Endodermal cell (in vitro differentiated cells): ENCODE measurements at regions not wholly inside any gene's neighbourhood (a gene's known extent, or its start where the extent isn't known, plus 50 kb on each side); places are given as distances from the start of the nearest gene placed in this dataset.

ENCODE experiments used
- DNase-seq: peaks from one replicate; pipeline ENCODE4 v3.0.0-alpha.2; 2017
- H3K27ac ChIP-seq: 2 replicates; pipeline ENCODE4 v1.5.1; 2013; ENCODE audit warnings: mild to moderate bottlenecking, low read depth, low read length, moderate library complexity
- H3K27me3 ChIP-seq: 2 replicates; pipeline ENCODE4 v1.6.1; 2013; ENCODE audit warnings: mild to moderate bottlenecking, low read length, moderate library complexity; ENCODE audit not compliant: insufficient read depth, control insufficient read depth, poor library complexity, severe bottlenecking
- H3K36me3 ChIP-seq: 2 replicates; pipeline ENCODE4 v1.7.0; 2013; ENCODE audit warnings: mild to moderate bottlenecking, low read length, moderate library complexity; ENCODE audit not compliant: control insufficient read depth, insufficient read depth
- H3K4me1 ChIP-seq: one replicate; pipeline ENCODE4 v1.7.0; 2013; ENCODE audit warnings: low read length; ENCODE audit not compliant: control insufficient read depth, insufficient read depth
- H3K4me3 ChIP-seq: 2 replicates; pipeline ENCODE4 v1.5.1; 2013; ENCODE audit warnings: mild to moderate bottlenecking, low read length, moderate library complexity
- H3K9ac ChIP-seq: 2 replicates; pipeline ENCODE4 v1.6.1; 2013; ENCODE audit warnings: mild to moderate bottlenecking, low read length, moderate library complexity; ENCODE audit not compliant: poor library complexity, severe bottlenecking; ENCODE audit errors: extremely low read depth
- H3K9me3 ChIP-seq: 2 replicates; pipeline ENCODE4 v1.6.1; 2013; ENCODE audit warnings: mild to moderate bottlenecking, low read length, moderate library complexity; ENCODE audit not compliant: control insufficient read depth
- H3K27ac Mint-ChIP-seq: 2 replicates; pipeline ENCODE4 v1.8.0; 2020; ENCODE audit warnings: mixed read lengths
- H3K27me3 Mint-ChIP-seq: 2 replicates; pipeline ENCODE4 v1.8.0; 2021; ENCODE audit warnings: mild to moderate bottlenecking, mixed read lengths; ENCODE audit not compliant: insufficient read depth
- H3K36me3 Mint-ChIP-seq: 2 replicates; pipeline ENCODE4 v1.8.0; 2020; ENCODE audit warnings: low read depth, mixed read lengths
- H3K4me1 Mint-ChIP-seq: 2 replicates; pipeline ENCODE4 v1.8.0; 2020; ENCODE audit warnings: mixed read lengths
- H3K4me3 Mint-ChIP-seq: 2 replicates; pipeline ENCODE4 v1.8.0; 2020; ENCODE audit warnings: mild to moderate bottlenecking, moderate library complexity, mixed read lengths
- H3K9me3 Mint-ChIP-seq: 2 replicates; pipeline ENCODE4 v1.8.0; 2020; ENCODE audit warnings: mild to moderate bottlenecking, mixed read lengths
- CTCF ChIP-seq: fragments of 200-600 bp; sonication (generic); conservative IDR thresholded peaks from 2 replicates; pipeline ENCODE4 v1.5.0; 2021; ENCODE audit warnings: antibody characterized with exemption, mild to moderate bottlenecking
- WGBS, 2 experiments: methylation state at CpG; one replicate each; pipeline versions ENCODE4 v1.1.5 to v1.1.7; 2013; ENCODE audit warnings: missing lambda C conversion rate in 2 of 2, mixed read lengths in 1 of 2; ENCODE audit not compliant: insufficient coverage in 1 of 2, insufficient read length in 1 of 2; 5-methylcytosine and 5-hydroxymethylcytosine counted together

GRCh38 chr7:113392421-113392820 lies 274.1 kb upstream of the SMIM30 start:
- Mint-ChIP-seq H3K36me3 (no peaks in the 10 kb centered on the region), H3K27me3 (no peaks in the 10 kb centered on the region), H3K4me3 (no peak overlapping the region), H3K9me3 (peaks cover 17% of the 10 kb centered on the region), H3K27ac (no peak overlapping the region), H3K4me1 (peaks cover 32% of the 10 kb centered on the region)
- Histone ChIP-seq H3K9ac (no peak overlapping the region), H3K4me1 (peaks cover 6% of the 10 kb centered on the region), H3K36me3 (no peaks in the 10 kb centered on the region), H3K9me3 (peaks cover 28% of the 10 kb centered on the region), H3K27me3 (no peaks in the 10 kb centered on the region), H3K27ac (no peak overlapping the region), H3K4me3 (no peak overlapping the region)
- 88 to 89% methylated on average over 1 to 6 of the region's 6 CpGs for whole genome bisulfite sequencing, 2 experiments
- no peak for DNase-seq
- TF ChIP-seq CTCF = no peak

DNA sequence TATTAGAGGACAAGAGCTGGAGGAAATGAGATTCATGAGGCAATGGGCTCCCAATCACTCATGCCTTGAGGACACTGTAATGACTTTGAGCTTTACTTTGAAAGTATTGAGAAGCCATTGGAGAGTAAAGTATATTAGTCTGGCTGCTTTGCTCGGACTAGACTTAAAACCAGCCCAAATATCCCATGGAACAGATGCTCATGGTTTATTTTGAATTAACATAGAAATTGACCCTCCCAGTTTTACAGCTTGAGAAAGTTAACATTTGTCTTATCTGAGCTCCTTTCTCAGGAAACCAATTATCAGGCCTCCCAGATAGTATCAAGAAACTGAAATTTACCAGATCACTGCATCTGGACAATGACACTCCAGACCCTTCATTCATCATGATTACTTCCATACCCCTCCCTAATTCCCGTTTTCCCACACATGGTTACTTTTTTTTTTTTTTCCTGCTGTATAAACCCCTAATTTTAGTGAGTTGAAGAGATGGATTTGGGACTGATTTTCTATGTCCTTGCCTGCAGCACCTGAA lies 270.8 kb upstream of the SMIM30 start:
- TF ChIP-seq CTCF = no peak
- Mint-ChIP-seq H3K4me1 (peaks cover 11% of the 10 kb centered on the region), H3K4me3 (no peak overlapping the region), H3K9me3 (peaks cover 17% of the 10 kb centered on the region), H3K27me3 (no peaks in the 10 kb centered on the region), H3K27ac (no peak overlapping the region), H3K36me3 (no peaks in the 10 kb centered on the region)
- DNase-seq = no peak
- Histone ChIP-seq H3K27me3 (no peaks in the 10 kb centered on the region), H3K36me3 (no peaks in the 10 kb centered on the region), H3K4me3 (no peak overlapping the region), H3K9ac (no peak overlapping the region), H3K4me1 (no peaks in the 10 kb centered on the region), H3K27ac (no peak overlapping the region), H3K9me3 (peaks cover 28% of the 10 kb centered on the region)
- WGBS, 2 experiments = 60 to 100% methylated on average over 1 to 2 of the region's 2 CpGs

- Mint-ChIP-seq H3K36me3 (no peaks in the 10 kb centered on the region), H3K27me3 (no peaks in the 10 kb centered on the region), H3K4me3 (no peak overlapping the region), H3K27ac (no peak overlapping the region), H3K4me1 (peaks cover 1% of the 10 kb centered on the region), H3K9me3 (peaks cover 2% of the 10 kb centered on the region)
- WGBS, 2 experiments = 86 to 92% methylated on average over 2 to 3 of the region's 3 CpGs
- no peaks in the 10 kb centered on the region for H3K27me3 ChIP-seq
- no peaks in the 10 kb centered on the region for H3K4me1 ChIP-seq
- no peak for DNase-seq
- no peak for TF ChIP-seq CTCF
- H3K36me3 ChIP-seq = no peaks in the 10 kb centered on the region
- H3K27ac ChIP-seq = no peak overlapping the region
- H3K4me3 ChIP-seq = no peak overlapping the region
- H3K9ac ChIP-seq = no peak overlapping the region
- H3K9me3 ChIP-seq = peaks cover 6% of the 10 kb centered on the region
Measured at GRCh38 chr7:113383638-113384037, 265.3 kb upstream of the SMIM30 start.
